GM19467 (cell line): ENCODE measurements at regions not wholly inside any gene's neighbourhood (a gene's known extent, or its start where the extent isn't known, plus 50 kb on each side); places are given as distances from the start of the nearest gene placed in this dataset.

Experiments used
- ATAC-seq: cut with Tn5 transposase; IDR thresholded peaks from one replicate; pipeline ENCODE4 v1.9.1; 2021; ENCODE audit warnings: mild to moderate bottlenecking, moderate library complexity; ENCODE audit not compliant: unreplicated experiment

- no peak for ATAC-seq
Observed at GRCh38 chr1:4344065-4344732, 310.2 kb upstream of the AJAP1 start.

GRCh38 chr1:4345094-4345493, 309.3 kb upstream of the AJAP1 start:
- no peak for ATAC-seq

GRCh38 chr1:4346131-4346530, 308.3 kb upstream of the AJAP1 start:
- no peak for ATAC-seq

GRCh38 chr1:4351453-4351852, 303.0 kb upstream of the AJAP1 start:
- ATAC-seq: no peak

GRCh38 chr1:4353090-4353856, 301.1 kb upstream of the AJAP1 start:
- ATAC-seq: no peak

- no peak for ATAC-seq
Observed at GRCh38 chr1:4355839-4356238, 298.6 kb upstream of the AJAP1 start.

- ATAC-seq: no peak
Observed at GRCh38 chr1:4362314-4363044, 291.9 kb upstream of the AJAP1 start.

- no peak for ATAC-seq
Observed at GRCh38 chr1:4366091-4366490, 288.3 kb upstream of the AJAP1 start.

GRCh38 chr1:4367230-4367777, 287.1 kb upstream of the AJAP1 start:
- no peak for ATAC-seq

- ATAC-seq: no peak
Observed at GRCh38 chr1:4369335-4369734, 285.1 kb upstream of the AJAP1 start.

GRCh38 chr1:4371849-4372248, 282.6 kb upstream of the AJAP1 start:
- ATAC-seq: no peak

- ATAC-seq: no peak
Observed at GRCh38 chr1:4375812-4376211, 278.6 kb upstream of the AJAP1 start.

GRCh38 chr1:4379451-4380175, 274.8 kb upstream of the AJAP1 start:
- ATAC-seq: no peak

- no peak for ATAC-seq
Observed at GRCh38 chr1:4380564-4381168, 273.7 kb upstream of the AJAP1 start.

- ATAC-seq: no peak
Observed at GRCh38 chr1:4393191-4393590, 261.2 kb upstream of the AJAP1 start.

- no peak for ATAC-seq
Observed at GRCh38 chr1:4394366-4394765, 260.0 kb upstream of the AJAP1 start.

- no peak for ATAC-seq
Observed at GRCh38 chr1:4395158-4395557, 259.3 kb upstream of the AJAP1 start.

- no peak for ATAC-seq
Observed at GRCh38 chr1:4395676-4396075, 258.7 kb upstream of the AJAP1 start.

- no peak for ATAC-seq
Observed at GRCh38 chr1:4396551-4396950, 257.9 kb upstream of the AJAP1 start.

- no peak for ATAC-seq
Observed at GRCh38 chr1:4397196-4397595, 257.2 kb upstream of the AJAP1 start.

GRCh38 chr1:4402032-4402431, 252.4 kb upstream of the AJAP1 start:
- no peak for ATAC-seq
